ENCODE measurements at regions not wholly inside any gene's neighbourhood (a gene's known extent, or its start where the extent isn't known, plus 50 kb on each side); places are given as distances from the start of the nearest gene placed in this dataset.

DNA sequence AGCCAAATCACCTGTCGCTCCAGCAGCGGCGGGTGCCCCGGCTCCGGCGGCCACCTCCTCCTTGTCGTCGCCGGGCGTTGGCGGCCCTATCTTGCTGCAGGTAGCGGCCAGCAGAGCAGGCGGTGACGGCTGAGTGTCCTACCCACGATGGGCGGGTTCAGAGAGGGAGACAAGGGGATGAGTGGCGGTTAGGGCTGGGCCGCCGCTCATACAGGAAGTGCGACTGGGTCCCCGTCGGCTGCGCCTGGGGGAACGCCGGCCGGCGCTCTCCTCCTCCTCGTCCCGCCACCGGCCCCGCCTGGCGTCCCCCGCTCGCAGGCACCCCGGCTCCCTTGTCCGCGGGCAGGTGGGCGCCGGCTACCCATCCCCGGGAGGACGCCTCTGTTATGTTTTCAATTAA, 1692.0 kb downstream of the SLITRK5 start:
- ATAC-seq: peak; percentile 84
- Mint-ChIP-seq H3K4me1 (peaks cover 10% of the 10 kb centered on the region; the same call in 2 of the 3 replicates), H3K9me3 (no peaks in the 10 kb centered on the region), H3K36me3 (ENCODE audit: low read depth) (peaks cover 5% of the 10 kb centered on the region; the same call in 2 of the 3 replicates), H3K27ac (no peak overlapping the region), H3K27me3 (ENCODE audit: insufficient read depth, low read depth, poor library complexity) (no peaks in the 10 kb centered on the region), H3K4me3 (no peak overlapping the region)
- Histone ChIP-seq H3F3A (replicated peaks; ENCODE audit: low read depth) (no peaks in the 10 kb centered on the region), H3K36me3 (ENCODE audit: insufficient read depth) (no peaks in the 10 kb centered on the region), H3K4me2 (no peak overlapping the region), H3K4me1 (ENCODE audit: insufficient read depth) (peaks cover 8% of the 10 kb centered on the region), H4K20me1 (replicated peaks; ENCODE audit: insufficient read depth) (no peaks in the 10 kb centered on the region), H3K79me2 (replicated peaks; ENCODE audit: insufficient read depth) (no peaks in the 10 kb centered on the region), H3K9me2 (ENCODE audit: insufficient read depth) (no peaks in the 10 kb centered on the region), H2AFZ (0 out of 2 replicates have a peak overlapping the region, but pooled peaks have one; percentile 35), H3K27ac (ENCODE audit: low read depth) (no peak overlapping the region), H3K4me3 (no peak overlapping the region), H3K27me3 (ENCODE audit: insufficient read depth) (no peaks in the 10 kb centered on the region)
- DNase-seq (ENCODE audit: low spot score): peak; percentile 29
- TF ChIP-seq STAT1 (IDR thresholded peaks at IDR 0.05; ENCODE audit: unreplicated experiment) (no peak), EZH2 (IDR thresholded peaks at IDR 0.05; ENCODE audit: low read depth, unreplicated experiment) (no peak)
- TF ChIP-seq, protein P1, sequence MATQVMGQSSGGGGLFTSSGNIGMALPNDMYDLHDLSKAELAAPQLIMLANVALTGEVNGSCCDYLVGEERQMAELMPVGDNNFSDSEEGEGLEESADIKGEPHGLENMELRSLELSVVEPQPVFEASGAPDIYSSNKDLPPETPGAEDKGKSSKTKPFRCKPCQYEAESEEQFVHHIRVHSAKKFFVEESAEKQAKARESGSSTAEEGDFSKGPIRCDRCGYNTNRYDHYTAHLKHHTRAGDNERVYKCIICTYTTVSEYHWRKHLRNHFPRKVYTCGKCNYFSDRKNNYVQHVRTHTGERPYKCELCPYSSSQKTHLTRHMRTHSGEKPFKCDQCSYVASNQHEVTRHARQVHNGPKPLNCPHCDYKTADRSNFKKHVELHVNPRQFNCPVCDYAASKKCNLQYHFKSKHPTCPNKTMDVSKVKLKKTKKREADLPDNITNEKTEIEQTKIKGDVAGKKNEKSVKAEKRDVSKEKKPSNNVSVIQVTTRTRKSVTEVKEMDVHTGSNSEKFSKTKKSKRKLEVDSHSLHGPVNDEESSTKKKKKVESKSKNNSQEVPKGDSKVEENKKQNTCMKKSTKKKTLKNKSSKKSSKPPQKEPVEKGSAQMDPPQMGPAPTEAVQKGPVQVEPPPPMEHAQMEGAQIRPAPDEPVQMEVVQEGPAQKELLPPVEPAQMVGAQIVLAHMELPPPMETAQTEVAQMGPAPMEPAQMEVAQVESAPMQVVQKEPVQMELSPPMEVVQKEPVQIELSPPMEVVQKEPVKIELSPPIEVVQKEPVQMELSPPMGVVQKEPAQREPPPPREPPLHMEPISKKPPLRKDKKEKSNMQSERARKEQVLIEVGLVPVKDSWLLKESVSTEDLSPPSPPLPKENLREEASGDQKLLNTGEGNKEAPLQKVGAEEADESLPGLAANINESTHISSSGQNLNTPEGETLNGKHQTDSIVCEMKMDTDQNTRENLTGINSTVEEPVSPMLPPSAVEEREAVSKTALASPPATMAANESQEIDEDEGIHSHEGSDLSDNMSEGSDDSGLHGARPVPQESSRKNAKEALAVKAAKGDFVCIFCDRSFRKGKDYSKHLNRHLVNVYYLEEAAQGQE (IDR thresholded peaks at IDR 0.05; ENCODE audit: unreplicated experiment): no peak
- TF ChIP-seq, protein P2, sequence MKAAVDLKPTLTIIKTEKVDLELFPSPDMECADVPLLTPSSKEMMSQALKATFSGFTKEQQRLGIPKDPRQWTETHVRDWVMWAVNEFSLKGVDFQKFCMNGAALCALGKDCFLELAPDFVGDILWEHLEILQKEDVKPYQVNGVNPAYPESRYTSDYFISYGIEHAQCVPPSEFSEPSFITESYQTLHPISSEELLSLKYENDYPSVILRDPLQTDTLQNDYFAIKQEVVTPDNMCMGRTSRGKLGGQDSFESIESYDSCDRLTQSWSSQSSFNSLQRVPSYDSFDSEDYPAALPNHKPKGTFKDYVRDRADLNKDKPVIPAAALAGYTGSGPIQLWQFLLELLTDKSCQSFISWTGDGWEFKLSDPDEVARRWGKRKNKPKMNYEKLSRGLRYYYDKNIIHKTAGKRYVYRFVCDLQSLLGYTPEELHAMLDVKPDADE (IDR thresholded peaks at IDR 0.05): no peak

DNA sequence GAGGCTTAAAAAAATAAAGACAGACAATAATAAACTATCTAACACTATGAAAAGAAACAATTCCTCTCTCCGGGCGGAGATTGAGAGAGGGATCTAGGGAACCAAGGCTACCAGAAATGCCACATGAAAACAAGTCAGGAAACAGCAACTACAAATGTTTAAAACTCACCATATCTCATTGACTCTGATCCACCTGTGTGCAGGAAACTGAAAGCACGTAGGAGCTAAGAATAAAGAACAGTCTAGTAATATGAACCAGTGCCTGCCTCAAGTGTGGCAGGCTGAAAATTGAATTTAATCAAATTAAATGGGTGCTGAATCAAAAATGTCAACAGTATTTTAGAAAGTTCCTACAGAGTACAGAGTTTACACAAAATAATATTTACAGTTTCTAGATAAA, 1701.0 kb downstream of the SLITRK5 start:
- Mint-ChIP-seq H3K4me1 (peaks cover 8% of the 10 kb centered on the region), H3K4me3 (no peak overlapping the region), H3K27ac (peak overlapping the region; percentile 68; the same call in 1 of the 2 replicates), H3K27me3 (ENCODE audit: insufficient read depth, low read depth, poor library complexity) (no peaks in the 10 kb centered on the region), H3K9me3 (no peaks in the 10 kb centered on the region), H3K36me3 (ENCODE audit: low read depth) (no peaks in the 10 kb centered on the region)
- no peak for DNase-seq (ENCODE audit: low spot score)
- no peaks in the 10 kb centered on the region for H3K79me2 ChIP-seq (replicated peaks; ENCODE audit: insufficient read depth)
- no peak overlapping the region for H2AFZ ChIP-seq
- no peak for ATAC-seq
- no peaks in the 10 kb centered on the region for H3K9me2 ChIP-seq (ENCODE audit: insufficient read depth)
- H3K27ac ChIP-seq (ENCODE audit: low read depth): no peak overlapping the region
- H3K4me1 ChIP-seq (ENCODE audit: insufficient read depth): peaks cover 3% of the 10 kb centered on the region; the same call in 1 of the 2 replicates
- no peaks in the 10 kb centered on the region for H4K20me1 ChIP-seq (replicated peaks; ENCODE audit: insufficient read depth)
- no peak overlapping the region for H3K4me2 ChIP-seq
- H3K4me3 ChIP-seq: no peak overlapping the region
- no peaks in the 10 kb centered on the region for H3K27me3 ChIP-seq (ENCODE audit: insufficient read depth)
- no peaks in the 10 kb centered on the region for H3K36me3 ChIP-seq (ENCODE audit: insufficient read depth)
- H3F3A ChIP-seq (replicated peaks; ENCODE audit: low read depth): no peaks in the 10 kb centered on the region
- no peak for TF ChIP-seq ZNF331 (CRISPR knock-in tag; IDR thresholded peaks at IDR 0.05; ENCODE audit: low read depth)
- TF ChIP-seq POLR2AphosphoS5 (IDR thresholded peaks at IDR 0.05; ENCODE audit: low read depth): no peak
- no peak for TF ChIP-seq ZNF114 (CRISPR knock-in tag; IDR thresholded peaks at IDR 0.05)
- TF ChIP-seq, protein P3, sequence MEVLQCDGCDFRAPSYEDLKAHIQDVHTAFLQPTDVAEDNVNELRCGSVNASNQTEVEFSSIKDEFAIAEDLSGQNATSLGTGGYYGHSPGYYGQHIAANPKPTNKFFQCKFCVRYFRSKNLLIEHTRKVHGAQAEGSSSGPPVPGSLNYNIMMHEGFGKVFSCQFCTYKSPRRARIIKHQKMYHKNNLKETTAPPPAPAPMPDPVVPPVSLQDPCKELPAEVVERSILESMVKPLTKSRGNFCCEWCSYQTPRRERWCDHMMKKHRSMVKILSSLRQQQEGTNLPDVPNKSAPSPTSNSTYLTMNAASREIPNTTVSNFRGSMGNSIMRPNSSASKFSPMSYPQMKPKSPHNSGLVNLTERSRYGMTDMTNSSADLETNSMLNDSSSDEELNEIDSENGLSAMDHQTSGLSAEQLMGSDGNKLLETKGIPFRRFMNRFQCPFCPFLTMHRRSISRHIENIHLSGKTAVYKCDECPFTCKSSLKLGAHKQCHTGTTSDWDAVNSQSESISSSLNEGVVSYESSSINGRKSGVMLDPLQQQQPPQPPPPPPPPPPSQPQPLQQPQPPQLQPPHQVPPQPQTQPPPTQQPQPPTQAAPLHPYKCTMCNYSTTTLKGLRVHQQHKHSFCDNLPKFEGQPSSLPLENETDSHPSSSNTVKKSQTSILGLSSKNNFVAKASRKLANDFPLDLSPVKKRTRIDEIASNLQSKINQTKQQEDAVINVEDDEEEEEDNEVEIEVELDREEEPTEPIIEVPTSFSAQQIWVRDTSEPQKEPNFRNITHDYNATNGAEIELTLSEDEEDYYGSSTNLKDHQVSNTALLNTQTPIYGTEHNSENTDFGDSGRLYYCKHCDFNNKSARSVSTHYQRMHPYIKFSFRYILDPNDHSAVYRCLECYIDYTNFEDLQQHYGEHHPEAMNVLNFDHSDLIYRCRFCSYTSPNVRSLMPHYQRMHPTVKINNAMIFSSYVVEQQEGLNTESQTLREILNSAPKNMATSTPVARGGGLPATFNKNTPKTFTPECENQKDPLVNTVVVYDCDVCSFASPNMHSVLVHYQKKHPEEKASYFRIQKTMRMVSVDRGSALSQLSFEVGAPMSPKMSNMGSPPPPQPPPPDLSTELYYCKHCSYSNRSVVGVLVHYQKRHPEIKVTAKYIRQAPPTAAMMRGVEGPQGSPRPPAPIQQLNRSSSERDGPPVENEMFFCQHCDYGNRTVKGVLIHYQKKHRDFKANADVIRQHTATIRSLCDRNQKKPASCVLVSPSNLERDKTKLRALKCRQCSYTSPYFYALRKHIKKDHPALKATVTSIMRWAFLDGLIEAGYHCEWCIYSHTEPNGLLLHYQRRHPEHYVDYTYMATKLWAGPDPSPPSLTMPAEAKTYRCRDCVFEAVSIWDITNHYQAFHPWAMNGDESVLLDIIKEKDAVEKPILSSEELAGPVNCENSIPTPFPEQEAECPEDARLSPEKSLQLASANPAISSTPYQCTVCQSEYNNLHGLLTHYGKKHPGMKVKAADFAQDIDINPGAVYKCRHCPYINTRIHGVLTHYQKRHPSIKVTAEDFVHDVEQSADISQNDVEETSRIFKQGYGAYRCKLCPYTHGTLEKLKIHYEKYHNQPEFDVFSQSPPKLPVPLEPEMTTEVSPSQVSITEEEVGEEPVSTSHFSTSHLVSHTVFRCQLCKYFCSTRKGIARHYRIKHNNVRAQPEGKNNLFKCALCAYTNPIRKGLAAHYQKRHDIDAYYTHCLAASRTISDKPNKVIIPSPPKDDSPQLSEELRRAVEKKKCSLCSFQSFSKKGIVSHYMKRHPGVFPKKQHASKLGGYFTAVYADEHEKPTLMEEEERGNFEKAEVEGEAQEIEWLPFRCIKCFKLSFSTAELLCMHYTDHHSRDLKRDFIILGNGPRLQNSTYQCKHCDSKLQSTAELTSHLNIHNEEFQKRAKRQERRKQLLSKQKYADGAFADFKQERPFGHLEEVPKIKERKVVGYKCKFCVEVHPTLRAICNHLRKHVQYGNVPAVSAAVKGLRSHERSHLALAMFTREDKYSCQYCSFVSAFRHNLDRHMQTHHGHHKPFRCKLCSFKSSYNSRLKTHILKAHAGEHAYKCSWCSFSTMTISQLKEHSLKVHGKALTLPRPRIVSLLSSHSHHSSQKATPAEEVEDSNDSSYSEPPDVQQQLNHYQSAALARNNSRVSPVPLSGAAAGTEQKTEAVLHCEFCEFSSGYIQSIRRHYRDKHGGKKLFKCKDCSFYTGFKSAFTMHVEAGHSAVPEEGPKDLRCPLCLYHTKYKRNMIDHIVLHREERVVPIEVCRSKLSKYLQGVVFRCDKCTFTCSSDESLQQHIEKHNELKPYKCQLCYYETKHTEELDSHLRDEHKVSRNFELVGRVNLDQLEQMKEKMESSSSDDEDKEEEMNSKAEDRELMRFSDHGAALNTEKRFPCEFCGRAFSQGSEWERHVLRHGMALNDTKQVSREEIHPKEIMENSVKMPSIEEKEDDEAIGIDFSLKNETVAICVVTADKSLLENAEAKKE (CRISPR knock-in tag; IDR thresholded peaks at IDR 0.05): no peak
- TF ChIP-seq, protein P2 (IDR thresholded peaks at IDR 0.05): no peak
- TF ChIP-seq JUNB (IDR thresholded peaks at IDR 0.05; ENCODE audit: unreplicated experiment): no peak
- no peak for TF ChIP-seq NANOG (IDR thresholded peaks at IDR 0.05; ENCODE audit: borderline replicate concordance)
- no peak for TF ChIP-seq EZH2 (IDR thresholded peaks at IDR 0.05; ENCODE audit: low read depth, unreplicated experiment)

Measured in GM23338 (cell line).